ENCODE measurements at regions not wholly inside any gene's neighbourhood (a gene's known extent, or its start where the extent isn't known, plus 50 kb on each side); places are given as distances from the start of the nearest gene placed in this dataset.

GRCh38 chr10:108443636-108444035, 1279.1 kb upstream of the SORCS1 start:
- no peaks in the 10 kb centered on the region for H3K36me3 ChIP-seq
- H3K9me3 ChIP-seq, result no peaks in the 10 kb centered on the region
- intact Hi-C loops (cut with DNase I; ENCODE audit: low total_unique reads), result no loop called here
- no peak for TF ChIP-seq CTCF (IDR thresholded peaks at IDR 0.05)
- H3K4me1 ChIP-seq, result no peaks in the 10 kb centered on the region
- H3K4me3 ChIP-seq, result no peak overlapping the region
- peaks cover 0 to 3% of the 10 kb centered on the region in 2 donors for H3K27me3 ChIP-seq
- no peak for DNase-seq
- H3K27ac ChIP-seq, result no peak overlapping the region

- Histone ChIP-seq H3K27ac (no peak overlapping the region), H3K4me3 (no peak overlapping the region), H3K4me1 (no peaks in the 10 kb centered on the region), H3K36me3 (no peaks in the 10 kb centered on the region), H3K9me3 (no peaks in the 10 kb centered on the region), H3K27me3 (peaks cover 0 to 3% of the 10 kb centered on the region in 2 donors)
- intact Hi-C loops (cut with DNase I; ENCODE audit: low total_unique reads), result no loop called here
- no peak for TF ChIP-seq CTCF (IDR thresholded peaks at IDR 0.05)
- no peak for DNase-seq
Observed at GRCh38 chr10:108439397-108439796, 1274.9 kb upstream of the SORCS1 start.

- H3K27ac ChIP-seq, result no peak overlapping the region
- no peak overlapping the region for H3K4me3 ChIP-seq
- no peak for DNase-seq
- TF ChIP-seq CTCF (IDR thresholded peaks at IDR 0.05), result no peak
- no peaks in the 10 kb centered on the region for H3K9me3 ChIP-seq
- intact Hi-C loops (cut with DNase I; ENCODE audit: low total_unique reads), result no loop called here
- no peaks in the 10 kb centered on the region for H3K36me3 ChIP-seq
- peaks cover 0 to 3% of the 10 kb centered on the region in 2 donors for H3K27me3 ChIP-seq
- no peaks in the 10 kb centered on the region for H3K4me1 ChIP-seq
Observed at GRCh38 chr10:108436096-108436495, 1271.6 kb upstream of the SORCS1 start.

- Histone ChIP-seq H3K9me3 (no peaks in the 10 kb centered on the region), H3K36me3 (no peaks in the 10 kb centered on the region), H3K4me3 (no peak overlapping the region), H3K4me1 (no peaks in the 10 kb centered on the region), H3K27ac (no peak overlapping the region), H3K27me3 (peaks cover 0 to 3% of the 10 kb centered on the region in 2 donors)
- intact Hi-C loops (cut with DNase I; ENCODE audit: low total_unique reads), result no loop called here
- DNase-seq, result no peak
- no peak for TF ChIP-seq CTCF (IDR thresholded peaks at IDR 0.05)
Observed at GRCh38 chr10:108434559-108435252, 1270.2 kb upstream of the SORCS1 start.

- H3K9me3 ChIP-seq, result no peaks in the 10 kb centered on the region
- no peaks in the 10 kb centered on the region for H3K27me3 ChIP-seq
- DNase-seq, result no peak
- peaks cover 0 to 42% (median 13%) of the 10 kb centered on the region in 4 donors for H3K4me1 ChIP-seq
- H3K36me3 ChIP-seq, result no peaks in the 10 kb centered on the region
- intact Hi-C loops (cut with DNase I; ENCODE audit: low total_unique reads), result no loop called here
- peak overlapping the region in 1 of 2 donors; percentile 32 for H3K27ac ChIP-seq
- no peak for TF ChIP-seq CTCF (IDR thresholded peaks at IDR 0.05)
- no peak overlapping the region for H3K4me3 ChIP-seq
Observed at GRCh38 chr10:108427146-108427545, 1262.6 kb upstream of the SORCS1 start.
